ENCODE measurements at regions not wholly inside any gene's neighbourhood (a gene's known extent, or its start where the extent isn't known, plus 50 kb on each side); places are given as distances from the start of the nearest gene placed in this dataset.
"Not testable (repeated sequence)": the region's sequence is repeated elsewhere in the genome, so short reads cannot be mapped to it uniquely, and the experiment has no call there.

DNA sequence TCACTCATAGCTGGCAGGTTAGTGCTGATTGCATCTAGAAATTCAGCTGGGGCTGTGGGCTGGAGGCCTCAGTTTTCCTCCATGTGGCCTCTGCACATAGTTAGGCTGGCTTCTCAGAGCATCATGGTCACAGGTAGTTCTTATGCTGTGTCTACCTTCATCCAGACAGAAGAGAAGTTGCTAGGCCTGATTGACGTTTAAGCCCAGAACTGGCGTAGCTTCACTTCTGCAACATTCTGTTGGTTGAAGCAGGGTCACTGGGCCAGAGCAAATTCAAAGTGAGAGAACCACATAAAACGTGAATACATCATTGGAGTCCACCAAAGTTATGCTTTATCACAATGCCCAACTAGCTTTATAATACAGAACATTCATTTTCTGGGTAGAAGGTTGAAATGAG, 116.0 kb downstream of the SPP2 start:
- DNase-seq (ENCODE audit: low read depth in 2 of 3, low spot score in 2 of 3): no peak

DNA sequence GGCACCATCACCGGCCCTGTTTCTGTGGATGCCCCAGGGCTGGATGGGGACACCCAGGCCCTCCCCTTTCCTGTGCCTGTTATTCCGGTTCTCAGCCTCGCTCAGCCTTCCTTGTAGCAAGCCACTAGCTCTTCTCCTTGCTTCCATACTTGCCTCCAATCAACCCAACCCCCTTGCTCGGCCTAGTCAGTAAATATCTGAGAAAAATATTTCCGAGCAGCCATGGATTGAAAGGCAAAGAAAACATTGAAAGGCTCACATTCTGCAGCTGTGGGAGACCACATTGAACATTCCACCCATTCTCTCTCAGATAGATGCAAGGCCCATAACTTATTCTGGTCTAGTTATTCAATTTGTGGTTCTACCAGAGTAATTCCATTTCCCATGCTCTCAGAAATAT, 114.9 kb downstream of the SPP2 start:
- no peak for DNase-seq (ENCODE audit: low read depth in 2 of 3, low spot score in 2 of 3)

DNA sequence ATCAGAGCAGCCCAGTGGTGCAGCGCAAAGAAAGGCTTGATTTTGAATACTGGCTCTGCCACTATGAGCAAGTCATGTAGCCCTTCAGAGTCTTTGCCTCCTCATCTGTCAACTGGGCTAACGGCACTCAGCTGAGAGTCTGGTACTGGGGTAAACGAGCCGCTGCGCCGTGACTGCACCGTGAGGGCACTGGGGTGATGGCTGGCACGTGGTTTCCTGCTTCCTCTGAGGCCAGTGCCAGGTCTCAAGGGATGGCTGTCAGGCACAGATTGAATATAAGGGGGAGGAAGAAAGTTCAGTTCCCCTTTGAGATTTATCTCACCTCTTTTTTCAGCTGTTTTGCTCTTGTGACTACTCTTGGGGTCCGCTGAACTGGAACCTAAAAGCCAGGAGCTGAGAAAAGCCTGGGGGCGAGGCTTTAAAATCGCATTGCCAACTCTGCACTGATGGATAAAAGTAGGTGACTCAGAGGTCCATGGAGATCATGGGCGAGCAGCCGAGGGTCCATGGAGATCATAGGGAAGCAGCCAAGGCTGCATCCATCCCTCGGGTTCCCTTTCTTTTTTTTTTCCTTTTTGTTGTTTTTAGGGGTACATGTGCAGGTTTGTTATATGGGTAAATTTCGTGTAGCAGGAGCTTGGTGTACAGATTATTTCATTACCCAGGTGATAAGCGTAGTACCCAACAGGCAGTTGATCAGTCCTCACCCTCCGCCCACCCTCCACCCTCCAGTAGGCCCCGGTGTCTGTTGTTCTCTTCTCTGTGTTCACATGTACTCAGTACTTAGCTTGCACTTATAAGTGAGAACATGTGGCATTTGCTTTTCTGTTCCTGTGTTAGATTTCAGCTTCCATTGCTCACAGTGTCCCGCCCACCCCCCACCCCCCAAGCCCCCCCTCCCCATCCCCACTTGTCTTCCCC, 114.3 kb downstream of the SPP2 start:
- DNase-seq (ENCODE audit: low read depth in 2 of 3, low spot score in 2 of 3): no peak

DNA sequence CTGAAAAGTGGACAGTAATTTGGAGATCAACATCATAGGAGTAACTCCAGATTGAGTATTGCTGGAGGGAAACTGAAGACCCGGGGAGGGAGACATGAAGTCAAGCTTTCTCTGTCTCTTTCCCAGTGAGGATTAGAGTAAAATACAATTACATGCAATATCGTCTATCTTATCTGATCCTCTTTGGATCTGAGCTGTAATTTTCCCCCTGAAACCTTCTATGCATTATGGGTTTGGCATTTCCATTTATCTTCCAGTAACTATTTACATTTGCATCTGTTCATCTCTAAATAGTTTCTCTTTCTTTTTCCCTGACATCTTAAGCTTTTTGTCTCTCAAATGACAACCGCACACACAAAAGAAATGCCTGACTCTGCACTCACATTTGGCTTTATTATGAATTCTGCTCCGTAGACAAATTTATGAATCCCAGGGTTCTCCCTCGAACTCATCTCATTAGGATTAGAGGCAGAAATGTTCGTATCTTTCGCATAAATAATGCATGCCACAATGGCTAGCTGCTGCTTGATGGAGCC, 113.1 kb downstream of the SPP2 start:
- DNase-seq (ENCODE audit: low read depth in 2 of 3, low spot score in 2 of 3): no peak

DNA sequence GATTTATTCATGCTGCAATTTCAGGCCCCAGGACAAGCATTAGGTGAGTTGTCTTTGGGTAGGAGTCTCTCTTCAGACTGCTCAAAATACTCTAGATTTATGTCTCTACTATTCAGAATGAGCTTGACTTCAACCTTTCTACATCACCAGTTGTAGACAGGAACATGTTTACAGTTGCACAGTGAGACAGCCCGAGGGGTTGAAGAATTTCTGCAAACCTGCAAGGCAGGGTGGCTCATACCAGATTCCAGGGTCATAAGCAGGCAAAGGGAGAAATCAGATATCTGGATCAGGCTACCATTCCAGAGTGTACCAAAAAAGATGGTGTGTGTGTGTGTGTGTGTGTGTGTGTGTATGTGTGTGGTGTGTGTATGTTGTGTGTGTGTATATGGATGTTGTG, 112.4 kb downstream of the SPP2 start:
- no peak for DNase-seq (ENCODE audit: low read depth in 2 of 3, low spot score in 2 of 3)

DNA sequence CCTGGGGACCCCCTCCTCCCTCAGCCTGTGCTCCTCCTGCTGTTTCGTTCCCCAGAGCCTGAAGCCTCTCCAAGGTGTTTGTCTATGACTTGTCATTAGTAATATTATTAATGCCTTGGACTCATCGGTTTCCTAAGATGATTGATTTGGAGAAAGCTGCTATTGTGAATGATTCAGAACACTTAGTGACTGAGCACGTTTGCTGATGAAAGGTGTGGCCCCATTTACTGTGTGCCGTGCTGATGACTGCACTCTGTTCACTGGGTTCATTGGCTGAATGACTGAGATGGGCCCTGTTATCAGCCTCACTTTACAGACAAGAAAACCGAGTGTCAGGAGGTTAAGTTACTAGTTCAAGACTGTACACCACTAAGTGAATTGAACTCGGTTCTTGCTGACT, 111.4 kb downstream of the SPP2 start:
- no peak for DNase-seq (ENCODE audit: low read depth in 2 of 3, low spot score in 2 of 3)

DNA sequence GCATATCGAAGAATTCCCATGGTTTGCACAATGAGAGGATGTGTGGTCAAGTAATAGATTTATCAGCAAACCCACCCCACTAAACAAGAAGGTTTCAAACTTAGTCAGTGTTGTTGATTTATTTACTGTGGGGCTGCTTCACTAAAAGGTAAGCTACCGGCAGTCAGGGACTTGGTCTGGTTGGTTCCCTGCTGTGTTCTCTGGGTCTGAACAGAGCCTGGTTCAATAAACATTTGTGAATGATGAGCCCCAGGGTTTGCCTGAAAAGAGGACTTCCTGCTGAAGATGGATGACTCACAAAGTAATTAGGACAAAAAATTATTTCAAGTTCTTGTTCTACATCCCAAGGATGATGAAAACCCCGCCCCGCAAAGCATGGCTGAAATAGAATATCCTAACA, 108.3 kb downstream of the SPP2 start:
- no peak for DNase-seq (ENCODE audit: low read depth in 2 of 3, low spot score in 2 of 3)

DNA sequence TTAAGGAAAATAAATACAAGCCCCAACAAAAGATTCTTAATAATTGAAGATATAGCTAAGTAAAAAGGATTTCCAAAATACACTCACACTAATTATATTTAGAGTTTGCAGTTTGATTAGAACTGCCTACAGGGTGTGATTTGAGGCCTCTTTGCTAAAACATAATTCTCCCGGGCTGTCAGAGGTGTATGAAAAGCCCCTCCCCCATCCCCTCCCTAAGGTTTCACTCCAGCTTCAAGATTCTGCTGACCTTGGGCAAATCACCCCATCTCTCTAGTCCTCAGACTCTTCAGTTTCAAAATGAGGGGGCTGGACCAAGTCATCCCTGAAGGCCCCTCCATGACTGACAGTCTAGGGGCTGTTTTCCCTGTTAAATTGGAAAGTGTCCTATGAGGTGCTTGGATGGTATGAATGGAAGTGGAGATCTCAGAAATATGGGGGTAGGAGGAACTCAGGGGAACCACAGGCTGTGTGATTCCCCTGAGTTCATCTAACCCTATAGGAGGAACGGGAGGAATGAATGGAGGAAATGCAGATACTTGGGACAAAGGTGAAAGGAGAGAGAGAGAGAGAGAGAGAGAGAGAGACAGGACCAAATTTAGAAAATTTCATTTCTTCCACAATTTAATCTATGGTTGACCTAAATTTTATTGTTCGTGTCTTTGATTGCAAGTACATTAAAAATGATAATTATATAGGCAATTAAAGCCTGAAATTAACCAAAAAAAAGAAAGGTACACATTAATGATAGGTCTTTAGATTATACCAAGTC, 107.5 kb downstream of the SPP2 start:
- DNase-seq (ENCODE audit: low read depth in 2 of 3, low spot score in 2 of 3): no peak

DNA sequence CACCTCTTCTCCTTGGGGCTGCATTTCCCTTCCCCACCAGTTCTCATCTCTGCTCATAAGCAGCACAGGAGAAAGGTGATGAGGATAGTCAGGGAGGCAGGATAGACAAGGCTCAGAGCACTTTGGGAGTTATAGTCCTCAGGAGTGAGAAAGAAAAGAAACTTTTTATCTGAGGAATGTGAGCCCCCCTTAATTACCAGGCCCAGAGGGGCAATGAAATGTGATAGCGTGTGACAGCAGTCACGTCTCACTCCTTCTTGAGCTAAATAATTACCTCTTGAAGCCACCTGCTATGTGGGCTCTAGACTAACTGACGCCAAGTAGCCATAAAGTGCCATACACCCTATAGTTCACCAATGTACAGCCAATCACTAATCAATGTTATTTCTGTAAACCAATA, 105.8 kb downstream of the SPP2 start:
- no peak for DNase-seq (ENCODE audit: low read depth in 2 of 3, low spot score in 2 of 3)

DNA sequence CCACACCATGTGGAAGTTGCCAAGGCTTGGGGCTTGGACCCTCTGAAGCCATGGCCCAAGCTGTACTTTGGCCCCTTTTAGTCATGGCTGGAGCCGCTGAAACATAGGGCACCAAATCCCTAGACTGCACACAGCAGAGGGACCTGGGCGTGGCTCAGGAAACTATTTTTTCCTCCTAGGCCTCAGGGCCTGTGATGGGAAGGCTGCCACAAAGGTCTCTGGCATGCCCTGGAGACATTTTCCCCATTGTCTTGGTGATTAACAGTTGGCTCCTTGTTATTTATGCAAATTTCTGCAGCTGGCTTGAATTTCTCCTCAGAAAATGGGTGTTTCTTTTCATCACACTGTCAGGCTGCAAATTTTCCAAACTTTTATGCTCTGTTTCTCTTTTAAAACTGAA, 102.3 kb downstream of the SPP2 start:
- DNase-seq (ENCODE audit: low read depth in 2 of 3, low spot score in 2 of 3): not testable (repeated sequence)

DNA sequence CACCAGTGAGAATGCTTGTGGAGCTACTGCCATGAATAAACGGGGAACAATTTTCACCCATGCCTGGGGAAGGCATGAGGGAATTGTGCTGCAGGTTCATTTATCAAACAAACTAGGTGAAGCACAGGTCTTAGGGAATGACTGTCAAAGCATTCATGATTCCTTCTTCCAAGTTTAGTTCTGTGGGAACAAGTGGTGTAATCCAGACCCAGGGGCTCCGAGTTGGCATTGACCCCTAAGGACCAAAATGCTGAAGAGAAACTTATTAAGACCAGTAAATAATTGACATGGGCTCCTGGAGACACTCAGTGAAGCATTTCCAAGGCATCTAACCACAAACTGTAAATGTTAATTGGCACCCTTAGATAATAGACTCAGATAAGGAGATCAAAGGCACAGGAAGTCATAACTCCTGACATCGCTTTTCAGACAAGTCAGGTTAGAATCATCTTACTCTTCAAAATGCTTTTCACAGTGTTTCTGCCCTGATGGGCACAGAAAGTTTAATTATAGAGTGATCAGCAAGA, 96.9 kb downstream of the SPP2 start:
- DNase-seq (ENCODE audit: low read depth in 2 of 3, low spot score in 2 of 3): no peak

DNA sequence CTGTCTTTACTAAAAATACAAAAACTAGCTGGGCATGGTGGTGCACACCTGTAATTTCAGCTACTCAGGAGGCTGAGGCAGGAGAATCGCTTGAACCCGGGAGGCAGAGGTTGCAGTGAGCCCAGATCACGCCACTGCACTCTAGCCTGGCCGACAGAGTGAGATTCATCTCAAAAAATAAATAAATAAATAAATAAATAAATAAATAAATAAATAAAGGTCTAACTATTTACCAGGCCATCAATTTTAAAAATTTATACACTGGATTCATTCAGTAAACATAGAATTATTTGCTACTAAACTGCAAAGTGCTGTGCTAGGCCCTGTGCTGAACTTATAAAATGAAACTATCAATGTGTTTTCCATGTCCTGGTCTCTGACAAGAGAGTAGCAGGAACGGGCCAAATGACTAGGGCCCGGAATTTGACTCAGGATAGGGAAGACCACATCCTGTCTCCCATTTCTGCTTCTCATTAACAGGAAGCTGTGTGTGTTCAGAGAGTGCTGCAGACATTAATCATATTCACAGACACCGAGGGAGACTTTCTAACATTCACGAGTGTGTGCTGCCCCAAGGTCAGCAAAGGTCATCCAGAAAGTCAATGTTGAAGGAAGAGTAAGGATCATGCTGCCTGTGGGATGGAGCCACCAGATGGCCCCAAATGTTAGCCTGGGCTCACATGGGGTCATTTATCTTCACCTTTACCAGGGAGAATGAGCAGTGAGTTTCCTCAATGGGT, 95.8 kb downstream of the SPP2 start:
- DNase-seq (ENCODE audit: low read depth in 2 of 3, low spot score in 2 of 3): no peak

DNA sequence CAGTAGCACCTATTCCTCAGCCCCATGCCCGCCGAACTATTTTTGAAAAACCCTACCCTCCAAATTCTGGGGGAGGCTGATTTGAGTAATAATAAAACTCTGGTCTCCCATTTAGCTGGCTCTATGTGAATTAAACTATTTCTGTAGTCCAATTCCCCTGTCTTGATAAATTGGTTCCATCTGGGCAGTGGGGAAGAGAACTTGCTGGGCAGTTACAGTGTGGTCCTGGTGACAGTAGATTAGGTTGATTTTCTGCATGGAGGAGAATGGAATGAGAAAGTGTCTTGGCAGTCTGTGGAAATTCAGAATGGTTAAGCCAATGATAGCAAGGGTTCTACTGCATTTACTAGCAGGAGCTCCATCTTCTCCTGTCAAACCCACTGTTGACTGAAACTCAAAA, 95.0 kb downstream of the SPP2 start:
- no peak for DNase-seq (ENCODE audit: low read depth in 2 of 3, low spot score in 2 of 3)

DNA sequence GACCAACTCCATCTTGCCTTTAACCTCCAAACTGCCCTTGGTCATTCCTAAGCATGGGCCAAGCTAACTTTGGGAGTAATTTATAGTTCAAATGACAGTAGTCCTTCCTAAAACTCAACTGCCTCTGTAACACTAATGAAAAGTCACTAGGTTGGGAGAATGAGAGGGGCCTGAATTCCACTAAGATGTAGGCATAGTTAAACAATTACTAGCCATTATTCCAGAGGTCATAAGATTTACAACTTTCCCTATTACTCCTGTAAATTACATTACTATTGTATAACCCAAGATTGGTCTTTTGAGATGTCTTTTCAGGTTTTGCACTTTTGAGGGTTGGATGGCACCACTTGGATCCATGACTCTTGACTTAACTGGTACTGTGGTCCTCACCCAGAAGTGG, 94.6 kb downstream of the SPP2 start:
- DNase-seq (ENCODE audit: low read depth in 2 of 3, low spot score in 2 of 3): no peak

DNA sequence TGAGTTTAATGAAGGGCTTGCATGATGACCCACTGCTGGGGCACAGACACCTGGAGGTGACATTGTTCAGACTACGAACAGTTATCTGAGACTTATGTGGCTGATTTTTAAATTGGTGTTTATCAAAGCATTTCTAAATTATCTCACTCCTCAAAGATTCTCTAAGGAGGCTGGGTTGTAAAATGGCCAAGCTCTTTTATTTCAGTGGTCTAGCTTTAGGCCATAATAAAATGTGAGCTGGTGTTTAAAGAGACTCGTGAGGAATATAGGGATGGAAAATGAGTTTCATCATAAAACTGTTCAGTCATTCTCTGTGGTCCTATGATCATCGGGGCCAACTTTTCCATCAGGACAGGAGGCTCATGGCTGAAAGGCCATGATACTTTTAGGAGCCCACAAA, 93.4 kb downstream of the SPP2 start:
- no peak for DNase-seq (ENCODE audit: low read depth in 2 of 3, low spot score in 2 of 3)

DNA sequence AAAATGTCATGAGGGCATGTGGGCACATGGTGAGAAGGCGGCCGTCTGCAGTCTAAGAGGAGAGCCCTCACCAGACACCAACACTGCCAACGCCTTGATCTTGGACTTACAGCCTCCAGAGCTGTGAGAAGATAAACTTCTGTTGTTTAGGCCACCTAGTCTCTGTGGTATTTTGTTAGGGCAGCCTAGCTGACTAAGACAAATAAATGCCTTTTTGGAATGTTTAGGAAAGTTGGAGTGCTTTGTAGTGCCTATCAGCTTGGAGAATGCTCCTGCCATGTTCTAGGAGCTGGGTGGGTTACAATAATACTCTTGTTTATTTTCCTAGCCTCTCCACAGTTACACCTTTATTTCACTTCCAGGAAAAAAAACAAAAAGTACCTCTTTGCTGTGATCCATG, 92.0 kb downstream of the SPP2 start:
- DNase-seq (ENCODE audit: low read depth in 2 of 3, low spot score in 2 of 3): no peak

DNA sequence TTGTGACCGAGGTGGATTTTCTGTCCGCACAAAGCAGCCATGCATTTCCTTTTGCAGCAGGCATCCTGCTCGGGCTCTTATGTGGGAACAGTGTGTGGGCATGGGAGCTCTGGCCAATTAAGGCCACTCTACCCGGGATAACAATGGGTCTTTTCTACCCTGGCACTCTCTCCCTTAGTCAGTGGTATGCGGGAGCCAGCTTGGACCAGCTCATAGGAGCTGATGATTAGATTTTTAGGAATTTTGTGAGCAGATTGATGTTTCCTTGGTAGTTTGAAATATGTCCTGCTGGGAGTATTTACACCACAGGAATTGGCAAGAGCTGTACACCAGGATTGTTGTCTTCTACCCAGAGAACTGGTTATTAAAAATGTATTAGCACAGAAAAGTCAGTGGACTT, 89.3 kb downstream of the SPP2 start:
- no peak for DNase-seq (ENCODE audit: low read depth in 2 of 3, low spot score in 2 of 3)

DNA sequence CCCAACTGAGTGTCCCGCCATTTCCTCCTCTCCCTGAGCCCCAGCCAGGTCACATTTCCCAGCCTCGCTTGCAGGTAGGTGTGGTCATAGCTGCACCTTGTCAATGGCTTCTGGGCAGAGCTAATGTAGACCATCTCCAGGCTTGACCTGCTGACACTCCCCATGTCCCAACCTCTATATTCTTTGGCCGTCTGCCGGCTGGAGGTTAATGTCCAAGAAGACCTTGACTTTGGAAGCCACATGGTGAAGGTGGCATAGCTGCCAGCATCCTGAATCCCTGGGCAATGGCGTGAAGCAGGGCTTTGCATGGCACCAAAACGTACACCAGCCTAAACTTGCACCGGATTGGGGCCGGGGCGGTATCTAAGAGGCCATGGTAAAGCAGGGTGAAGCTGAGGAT, 88.3 kb downstream of the SPP2 start:
- DNase-seq (ENCODE audit: low read depth in 2 of 3, low spot score in 2 of 3): no peak

DNA sequence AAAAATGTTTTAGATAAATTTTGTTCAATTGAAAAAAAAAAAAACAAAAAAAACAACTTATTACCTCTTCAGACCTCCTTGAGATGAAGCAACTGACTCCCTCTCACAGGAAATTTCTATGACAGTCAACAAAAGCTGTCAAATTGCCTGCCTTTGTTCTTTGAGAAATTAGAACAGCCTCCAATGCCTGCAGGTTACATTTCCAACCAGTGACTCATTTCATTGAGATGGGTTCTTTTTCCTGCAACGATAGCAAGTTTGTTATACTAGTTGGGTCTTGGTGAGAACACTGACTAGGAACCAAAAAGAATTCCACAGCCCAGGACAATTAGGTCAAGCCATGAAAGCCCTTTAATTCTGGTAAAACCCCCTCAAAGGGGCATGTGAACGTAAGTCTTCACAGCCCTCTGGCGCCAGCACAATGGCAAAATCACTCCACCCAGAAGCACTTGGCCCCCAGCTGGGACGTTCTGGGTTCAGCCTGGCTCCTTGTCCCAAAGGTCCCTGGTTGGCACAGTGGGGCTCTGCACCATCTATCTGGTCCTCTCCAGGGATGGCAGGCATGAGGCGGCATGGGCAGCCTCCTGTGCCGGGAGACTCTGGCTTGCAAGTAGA, 87.0 kb downstream of the SPP2 start:
- no peak for DNase-seq (ENCODE audit: low read depth in 2 of 3, low spot score in 2 of 3)

DNA sequence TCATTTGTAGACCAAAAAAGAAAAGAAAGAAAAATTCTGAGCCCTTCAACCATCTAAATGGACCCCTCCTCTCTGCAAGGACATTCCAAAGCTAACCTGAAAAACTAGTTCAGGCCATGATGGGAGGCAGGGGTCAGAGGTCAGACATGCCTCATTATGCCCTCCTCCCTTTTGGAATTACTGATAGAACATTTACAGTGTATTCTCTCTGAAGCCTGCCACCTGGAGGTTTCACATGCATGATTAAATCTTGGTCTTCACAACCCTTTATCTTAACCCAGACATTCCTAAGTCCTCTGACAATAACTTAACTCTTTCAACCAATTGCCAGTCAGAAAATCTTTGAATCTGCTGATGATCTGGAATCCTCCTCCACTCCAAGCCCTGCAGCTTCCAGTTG, 86.0 kb downstream of the SPP2 start:
- no peak for DNase-seq (ENCODE audit: low read depth in 2 of 3, low spot score in 2 of 3)

DNA sequence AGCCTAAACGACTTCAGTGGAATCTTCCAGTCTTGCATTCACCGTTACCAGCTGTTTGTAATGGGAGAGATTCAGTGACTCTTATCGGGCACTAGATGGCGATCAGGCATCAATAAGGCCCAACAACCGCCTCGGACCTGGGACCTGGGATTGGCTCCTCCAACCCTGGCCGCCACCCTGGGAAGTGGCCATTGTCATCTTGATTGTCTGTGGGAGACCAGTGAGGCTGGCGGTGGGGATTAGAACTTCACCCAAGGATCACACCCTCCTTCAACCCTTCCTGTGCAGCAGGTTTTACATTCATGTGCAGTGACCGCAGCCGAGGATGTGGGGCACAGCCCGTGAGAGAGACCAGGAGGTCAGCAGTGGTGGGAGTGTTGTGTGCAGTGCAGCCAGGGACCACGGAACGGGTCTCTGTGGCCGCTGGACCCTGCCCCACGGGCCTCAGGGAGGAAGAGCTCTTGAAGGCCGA, 85.3 kb downstream of the SPP2 start:
- peak in 2 of 3 experiments; percentile 8 to 10 for DNase-seq (ENCODE audit: low read depth in 2 of 3, low spot score in 2 of 3)
